ENCODE measurements at regions not wholly inside any gene's neighbourhood (a gene's known extent, or its start where the extent isn't known, plus 50 kb on each side); places are given as distances from the start of the nearest gene placed in this dataset.

- no peaks in the 10 kb centered on the region for H4K20me1 ChIP-seq (ENCODE audit: insufficient read depth)
- no peaks in the 10 kb centered on the region for H3F3A ChIP-seq (ENCODE audit: insufficient read depth, low read length, poor library complexity, severe bottlenecking)
- no peak overlapping the region for H3K9ac ChIP-seq (ENCODE audit: low read length)
- TF ChIP-seq EP300 (conservative IDR thresholded peaks at IDR 0.05; ENCODE audit: poor library complexity, severe bottlenecking) (no peak), TAF1 (IDR thresholded peaks at IDR 0.05; ENCODE audit: low read depth) (no peak)
- no peaks in the 10 kb centered on the region for H3K9me3 ChIP-seq (ENCODE audit: low read length)
- no peaks in the 10 kb centered on the region for H3K9me2 ChIP-seq (ENCODE audit: insufficient read depth, low read length)
- no peak overlapping the region for H3K4me3 ChIP-seq (ENCODE audit: low read length)
- H2AFZ ChIP-seq (ENCODE audit: low read depth, low read length), result no peak overlapping the region
- H3K27me3 ChIP-seq (ENCODE audit: insufficient read depth, low read depth, low read length), result peaks cover 3% of the 10 kb centered on the region
- H3K36me3 ChIP-seq (ENCODE audit: insufficient read depth, low read length), result no peaks in the 10 kb centered on the region
- H3K79me2 ChIP-seq (replicated peaks; ENCODE audit: insufficient read depth, low read length), result no peaks in the 10 kb centered on the region
- no peak overlapping the region for H3K27ac ChIP-seq (ENCODE audit: low read length)
- H3K4me2 ChIP-seq (ENCODE audit: low read length), result no peak overlapping the region
Observed at GRCh38 chr5:91851670-91852069, 468.6 kb upstream of the ARRDC3 start.

GRCh38 chr5:91850031-91850430, 466.9 kb upstream of the ARRDC3 start:
- Histone ChIP-seq H2AFZ (ENCODE audit: low read depth, low read length) (no peak overlapping the region), H3F3A (ENCODE audit: insufficient read depth, low read length, poor library complexity, severe bottlenecking) (no peaks in the 10 kb centered on the region), H4K20me1 (ENCODE audit: insufficient read depth) (no peaks in the 10 kb centered on the region), H3K4me3 (ENCODE audit: low read length) (no peak overlapping the region), H3K27ac (ENCODE audit: low read length) (no peak overlapping the region), H3K79me2 (replicated peaks; ENCODE audit: insufficient read depth, low read length) (no peaks in the 10 kb centered on the region), H3K4me2 (ENCODE audit: low read length) (no peak overlapping the region), H3K9me3 (ENCODE audit: low read length) (no peaks in the 10 kb centered on the region), H3K36me3 (ENCODE audit: insufficient read depth, low read length) (no peaks in the 10 kb centered on the region), H3K27me3 (ENCODE audit: insufficient read depth, low read depth, low read length) (peaks cover 3% of the 10 kb centered on the region), H3K9ac (ENCODE audit: low read length) (no peak overlapping the region), H3K9me2 (ENCODE audit: insufficient read depth, low read length) (no peaks in the 10 kb centered on the region)
- TF ChIP-seq CTCF (IDR thresholded peaks at IDR 0.05; ENCODE audit: poor library complexity, severe bottlenecking) (no peak), EZH2 (IDR thresholded peaks at IDR 0.05; ENCODE audit: borderline replicate concordance, insufficient read depth, low read length, poor library complexity, severe bottlenecking) (no peak), REST (IDR thresholded peaks at IDR 0.05; ENCODE audit: borderline replicate concordance) (peak; percentile 24), EP300 (conservative IDR thresholded peaks at IDR 0.05; ENCODE audit: poor library complexity, severe bottlenecking) (peak; percentile 87), POLR2AphosphoS5 (IDR thresholded peaks at IDR 0.05) (peak; percentile 57)

GRCh38 chr5:91849069-91849468, 466.0 kb upstream of the ARRDC3 start:
- Histone ChIP-seq H3K27ac (ENCODE audit: low read length) (no peak overlapping the region), H3K4me3 (ENCODE audit: low read length) (no peak overlapping the region), H3K36me3 (ENCODE audit: insufficient read depth, low read length) (no peaks in the 10 kb centered on the region), H3K9me2 (ENCODE audit: insufficient read depth, low read length) (no peaks in the 10 kb centered on the region), H4K20me1 (ENCODE audit: insufficient read depth) (no peaks in the 10 kb centered on the region), H2AFZ (ENCODE audit: low read depth, low read length) (no peak overlapping the region), H3F3A (ENCODE audit: insufficient read depth, low read length, poor library complexity, severe bottlenecking) (no peaks in the 10 kb centered on the region), H3K9me3 (ENCODE audit: low read length) (no peaks in the 10 kb centered on the region), H3K79me2 (replicated peaks; ENCODE audit: insufficient read depth, low read length) (no peaks in the 10 kb centered on the region), H3K4me2 (ENCODE audit: low read length) (no peak overlapping the region), H3K9ac (ENCODE audit: low read length) (no peak overlapping the region), H3K27me3 (ENCODE audit: insufficient read depth, low read depth, low read length) (peaks cover 3% of the 10 kb centered on the region)
- no peak for TF ChIP-seq TAF1 (IDR thresholded peaks at IDR 0.05; ENCODE audit: low read depth)
